ACHN (cell line): ENCODE measurements at regions not wholly inside any gene's neighbourhood (a gene's known extent, or its start where the extent isn't known, plus 50 kb on each side); places are given as distances from the start of the nearest gene placed in this dataset.

ENCODE experiments used
- DNase-seq: peaks from one replicate; pipeline ENCODE4 v3.0.0-alpha.2; 2015
- in situ Hi-C: cut with HindIII; loops from 2 replicates; pipeline ENCODE4 v1.10.0; 2017; ENCODE audit warnings: low sequenced_read_pairs, low pct_ligation_motif_present, low pct_unique_long_range_greater_than_20kb

GRCh38 chr1:234713440-234713839, 103.5 kb upstream of the IRF2BP2 start:
- in situ Hi-C loops: no loop called here
- no peak for DNase-seq

- in situ Hi-C loops: no loop called here
- no peak for DNase-seq
Observed at GRCh38 chr1:234712891-234713305, 102.9 kb upstream of the IRF2BP2 start.

GRCh38 chr1:234710936-234711724, 101.2 kb upstream of the IRF2BP2 start:
- in situ Hi-C loops: no loop called here
- no peak for DNase-seq

GRCh38 chr1:234710381-234710780, 100.4 kb upstream of the IRF2BP2 start:
- no peak for DNase-seq
- in situ Hi-C loops: no loop called here

GRCh38 chr1:234709473-234710228, 99.7 kb upstream of the IRF2BP2 start:
- no peak for DNase-seq
- in situ Hi-C loops: no loop called here

- in situ Hi-C loops: no loop called here
Observed at GRCh38 chr1:234708700-234709395, 98.9 kb upstream of the IRF2BP2 start.

GRCh38 chr1:234707641-234708040, 97.7 kb upstream of the IRF2BP2 start:
- in situ Hi-C loops: no loop called here
- DNase-seq: no peak

More at GRCh38 chr1:234708700-234709395, 98.9 kb upstream of the IRF2BP2 start:
- DNase-seq: no peak

GRCh38 chr1:234706931-234707330, 97.0 kb upstream of the IRF2BP2 start:
- DNase-seq: no peak
- in situ Hi-C loops: no loop called here

- in situ Hi-C loops: no loop called here
Observed at GRCh38 chr1:234706199-234706598, 96.2 kb upstream of the IRF2BP2 start.

GRCh38 chr1:234705615-234706014, 95.6 kb upstream of the IRF2BP2 start:
- no peak for DNase-seq
- in situ Hi-C loops: no loop called here

More at GRCh38 chr1:234706199-234706598, 96.2 kb upstream of the IRF2BP2 start:
- DNase-seq: no peak

GRCh38 chr1:234704106-234704887, 94.3 kb upstream of the IRF2BP2 start:
- in situ Hi-C loops: no loop called here
- no peak for DNase-seq

GRCh38 chr1:234702342-234703000, 92.5 kb upstream of the IRF2BP2 start:
- no peak for DNase-seq
- in situ Hi-C loops: no loop called here

- in situ Hi-C loops: no loop called here
- no peak for DNase-seq
Observed at GRCh38 chr1:234701737-234702341, 91.9 kb upstream of the IRF2BP2 start.

- DNase-seq: no peak
- in situ Hi-C loops: no loop called here
Observed at GRCh38 chr1:234699795-234700665, 90.1 kb upstream of the IRF2BP2 start.

- in situ Hi-C loops: no loop called here
- no peak for DNase-seq
Observed at GRCh38 chr1:234698686-234699085, 88.7 kb upstream of the IRF2BP2 start.

GRCh38 chr1:234697741-234698140, 87.8 kb upstream of the IRF2BP2 start:
- no peak for DNase-seq
- in situ Hi-C loops: no loop called here

GRCh38 chr1:234697015-234697414, 87.0 kb upstream of the IRF2BP2 start:
- in situ Hi-C loops: no loop called here
- DNase-seq: no peak
